ENCODE measurements at regions not wholly inside any gene's neighbourhood (a gene's known extent, or its start where the extent isn't known, plus 50 kb on each side); places are given as distances from the start of the nearest gene placed in this dataset.

GRCh38 chr9:109568568-109569210 is 70.6 kb upstream of the PTPN3 start:
- Histone ChIP-seq H3K36me3 (no peaks in the 10 kb centered on the region), H3K27ac (no peak overlapping the region), H3K9me3 (peaks cover 0 to 6% (median 0%) of the 10 kb centered on the region in 4 donors), H3K27me3 (peaks cover 0 to 10% (median 0%) of the 10 kb centered on the region in 3 donors), H3K4me1 (no peaks in the 10 kb centered on the region), H3K4me3 (no peak overlapping the region)
- TF ChIP-seq POLR2A (IDR thresholded peaks at IDR 0.05) (no peak), EP300 (IDR thresholded peaks at IDR 0.05) (no peak), POLR2AphosphoS5 (IDR thresholded peaks at IDR 0.05) (no peak)
- TF ChIP-seq, protein P1, sequence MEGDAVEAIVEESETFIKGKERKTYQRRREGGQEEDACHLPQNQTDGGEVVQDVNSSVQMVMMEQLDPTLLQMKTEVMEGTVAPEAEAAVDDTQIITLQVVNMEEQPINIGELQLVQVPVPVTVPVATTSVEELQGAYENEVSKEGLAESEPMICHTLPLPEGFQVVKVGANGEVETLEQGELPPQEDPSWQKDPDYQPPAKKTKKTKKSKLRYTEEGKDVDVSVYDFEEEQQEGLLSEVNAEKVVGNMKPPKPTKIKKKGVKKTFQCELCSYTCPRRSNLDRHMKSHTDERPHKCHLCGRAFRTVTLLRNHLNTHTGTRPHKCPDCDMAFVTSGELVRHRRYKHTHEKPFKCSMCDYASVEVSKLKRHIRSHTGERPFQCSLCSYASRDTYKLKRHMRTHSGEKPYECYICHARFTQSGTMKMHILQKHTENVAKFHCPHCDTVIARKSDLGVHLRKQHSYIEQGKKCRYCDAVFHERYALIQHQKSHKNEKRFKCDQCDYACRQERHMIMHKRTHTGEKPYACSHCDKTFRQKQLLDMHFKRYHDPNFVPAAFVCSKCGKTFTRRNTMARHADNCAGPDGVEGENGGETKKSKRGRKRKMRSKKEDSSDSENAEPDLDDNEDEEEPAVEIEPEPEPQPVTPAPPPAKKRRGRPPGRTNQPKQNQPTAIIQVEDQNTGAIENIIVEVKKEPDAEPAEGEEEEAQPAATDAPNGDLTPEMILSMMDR (IDR thresholded peaks at IDR 0.05) = no peak
- WGBS, 2 donors = 89 to 93% methylated on average over 2 of the region's 2 CpGs
- DNase-seq = no peak
- intact Hi-C loops (cut with DNase I) = no loop called here

GRCh38 chr9:109574061-109574882 is 76.2 kb upstream of the PTPN3 start:
- 3 to 12% methylated on average over 2 of the region's 2 CpGs for WGBS, 2 donors
- Histone ChIP-seq H3K9me3 (peaks cover 0 to 6% (median 0%) of the 10 kb centered on the region in 4 donors), H3K27ac (no peak overlapping the region), H3K4me1 (no peaks in the 10 kb centered on the region), H3K36me3 (no peaks in the 10 kb centered on the region), H3K4me3 (no peak overlapping the region), H3K27me3 (no peaks in the 10 kb centered on the region)
- TF ChIP-seq, protein P1 (IDR thresholded peaks at IDR 0.05) = peak; percentile 38 to 64 (median 60)
- no peak for TF ChIP-seq POLR2A (IDR thresholded peaks at IDR 0.05)
- intact Hi-C loops (cut with DNase I) = loop anchor here (1.0 to 5.0 kb wide), 2 partner anchors 244 to 578 kb away; no protein-coding TSS in a partner anchor
- DNase-seq = no peak

GRCh38 chr9:109576762-109577161 is 78.7 kb upstream of the PTPN3 start:
- DNase-seq = no peak
- H3K36me3 ChIP-seq = no peaks in the 10 kb centered on the region
- H3K9me3 ChIP-seq = no peaks in the 10 kb centered on the region
- intact Hi-C loops (cut with DNase I) = no loop called here
- TF ChIP-seq, protein P1 (IDR thresholded peaks at IDR 0.05) = no peak
- H3K4me1 ChIP-seq = no peaks in the 10 kb centered on the region
- no peak overlapping the region for H3K27ac ChIP-seq
- H3K4me3 ChIP-seq = no peak overlapping the region
- H3K27me3 ChIP-seq = no peaks in the 10 kb centered on the region
- 62 to 77% methylated on average over 3 of the region's 3 CpGs for WGBS, 2 donors

- 79 to 82% methylated on average over 6 of the region's 6 CpGs for WGBS, 2 donors
- Histone ChIP-seq H3K4me1 (no peaks in the 10 kb centered on the region), H3K36me3 (no peaks in the 10 kb centered on the region), H3K4me3 (no peak overlapping the region), H3K27me3 (no peaks in the 10 kb centered on the region), H3K27ac (no peak overlapping the region), H3K9me3 (no peaks in the 10 kb centered on the region)
- TF ChIP-seq EP300 (IDR thresholded peaks at IDR 0.05) = no peak
- TF ChIP-seq, protein P1 (IDR thresholded peaks at IDR 0.05) = no peak
- TF ChIP-seq POLR2A (IDR thresholded peaks at IDR 0.05) = no peak
- TF ChIP-seq POLR2AphosphoS5 (IDR thresholded peaks at IDR 0.05) = no peak
- intact Hi-C loops (cut with DNase I) = no loop called here
- no peak for DNase-seq
These were observed 81.3 kb upstream of the PTPN3 start for GRCh38 chr9:109579191-109579948.
